Heart left ventricle (tissue), 16 donors: ENCODE measurements at regions not wholly inside any gene's neighbourhood (a gene's known extent, or its start where the extent isn't known, plus 50 kb on each side); places are given as distances from the start of the nearest gene placed in this dataset.

Source experiments
- ATAC-seq, 4 donors: fragments of 200-7000 bp; cut with Tn5 transposase; one replicate each; pipeline ENCODE4 v1.9.1; 2020 to 2022; ENCODE audit warnings: moderate library complexity in 4 of 4, mild to moderate bottlenecking in 3 of 4, moderate number of reproducible peaks in 1 of 4
- DNase-seq, 5 donors: peaks; one replicate each; pipeline ENCODE4 v3.0.0-alpha.2; 2020
- H3K27ac ChIP-seq, 12 donors: fragments of 200-600 bp; sonication (generic) in 4 of 12; one replicate each; pipeline versions ENCODE4 v1.5.0 to v1.8.0; 2016 to 2022; ENCODE audit warnings: mild to moderate bottlenecking in 2 of 12
- H3K27me3 ChIP-seq, 9 donors: fragments of 200-600 bp; sonication (generic) in 2 of 9; one replicate each; pipeline versions ENCODE4 v1.5.1 to v1.8.0; 2016 to 2022; ENCODE audit warnings: mild to moderate bottlenecking in 3 of 9
- H3K36me3 ChIP-seq, 9 donors: fragments of 200-600 bp; sonication (generic) in 2 of 9; one replicate each; pipeline versions ENCODE4 v1.5.0 to v1.8.0; 2018 to 2022; ENCODE audit warnings: mild to moderate bottlenecking in 2 of 9
- H3K4me1 ChIP-seq, 12 donors: fragments of 200-600 bp; sonication (generic) in 4 of 12; one replicate each; pipeline versions ENCODE4 v1.5.0 to v1.8.0; 2016 to 2022; ENCODE audit warnings: mild to moderate bottlenecking in 3 of 12
- H3K4me3 ChIP-seq, 12 donors: fragments of 200-600 bp; sonication (generic) in 4 of 12; one replicate each; pipeline versions ENCODE4 v1.5.0 to v1.8.0; 2017 to 2022; ENCODE audit warnings: mild to moderate bottlenecking in 9 of 12, moderate library complexity in 4 of 12
- H3K9me3 ChIP-seq, 12 donors: fragments of 200-600 bp; sonication (generic) in 4 of 12; one replicate each; pipeline versions ENCODE4 v1.5.0 to v1.8.0; 2016 to 2022; ENCODE audit warnings: mild to moderate bottlenecking in 1 of 12
- POLR2A ChIP-seq, 2 donors: fragments of 450-650 bp; IDR thresholded peaks; one replicate each; pipeline ENCODE4 v1.6.1; 2017; ENCODE audit warnings: antibody characterized with exemption in 2 of 2, mild to moderate bottlenecking in 2 of 2, moderate library complexity in 2 of 2
- WGBS, 4 donors: extraction: QIAGEN DNeasy Blood & Tissue Kit in 2 of 4; methylation state at CpG; one replicate each; pipeline versions ENCODE4 v1.1.5 to v1.1.7; 2013 to 2018; 5-methylcytosine and 5-hydroxymethylcytosine counted together
- intact Hi-C, 10 donors: fragments of 100-400 bp; cut with DNase I; formaldehyde crosslinking; loops; one replicate each; pipeline versions ENCODE4 v1.11.1 to v1.14.2; 2022
- TF ChIP-seq, protein P1 (sequence below), 12 donors: fragments of 200-600 bp; sonication (generic) in 4 of 12; IDR thresholded peaks; one replicate each; pipeline versions ENCODE4 v1.5.0 to v1.8.0; 2018 to 2022; ENCODE audit warnings: antibody characterized with exemption in 12 of 12, mild to moderate bottlenecking in 5 of 12
- donor health status: ischemic (EF 13 %, LVEDD 7.1; RV severe dilation, severe dysfunction).
- donor health status: healthy with polysubstance abuse.
- donor health status: DM: no; HTN: yes; CAD: no.
- donor health status: DM: no; HTN: no; CAD: no.
- donor health status: ischemic (EF 25% LVEDD 6.9; RV normal size, moderate dysfunction).
- donor health status: ischemic (EF 25% LVEDD 5.7; RV mildly dilated, moderate dysfunction).
- donor health status: healthy.
- donor health status: DM: yes; HTN: yes; CAD: no.
- donor health status: ischemic (EF 35%, LVEDD 5.7; RV mildly dilated, moderate dysfunction).
- donor health status: nonischemic (EF 11% LVEDD 7.7; RV severe dilation, severe dysfunction).
- donor health status: DM: yes; HTN: yes; CAD: no.
- donor health status: PGD.
- donor health status: ischemic (EF 29% LVEDD 5.4; RV normal size, mild dysfunction).
- donor health status: nonischemic (EF 23%, LVEDD 6.1; RV moderate dilation, normal function).

DNA sequence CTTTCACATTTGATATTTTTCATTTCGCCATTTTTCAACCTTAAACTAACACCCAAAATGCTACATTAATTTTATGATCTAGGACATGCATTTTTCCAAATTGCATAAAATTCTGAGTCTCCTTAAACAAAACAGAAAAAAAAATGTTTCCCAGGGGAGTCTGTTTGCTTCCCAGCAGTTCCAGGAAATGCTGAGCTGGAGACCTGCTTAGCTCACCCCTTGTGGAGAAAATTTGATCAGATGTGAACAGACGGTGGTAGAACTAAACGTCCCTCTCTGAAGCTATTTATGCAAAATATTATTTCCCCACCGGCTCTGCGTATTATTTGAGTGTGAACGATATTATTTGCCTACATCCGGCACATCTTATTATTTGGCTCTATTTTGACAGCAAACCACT lies 74.9 kb upstream of the AGAP1 start:
- ATAC-seq, result no peak
- TF ChIP-seq POLR2A (IDR thresholded peaks at IDR 0.05), result no peak
- TF ChIP-seq, protein P1, sequence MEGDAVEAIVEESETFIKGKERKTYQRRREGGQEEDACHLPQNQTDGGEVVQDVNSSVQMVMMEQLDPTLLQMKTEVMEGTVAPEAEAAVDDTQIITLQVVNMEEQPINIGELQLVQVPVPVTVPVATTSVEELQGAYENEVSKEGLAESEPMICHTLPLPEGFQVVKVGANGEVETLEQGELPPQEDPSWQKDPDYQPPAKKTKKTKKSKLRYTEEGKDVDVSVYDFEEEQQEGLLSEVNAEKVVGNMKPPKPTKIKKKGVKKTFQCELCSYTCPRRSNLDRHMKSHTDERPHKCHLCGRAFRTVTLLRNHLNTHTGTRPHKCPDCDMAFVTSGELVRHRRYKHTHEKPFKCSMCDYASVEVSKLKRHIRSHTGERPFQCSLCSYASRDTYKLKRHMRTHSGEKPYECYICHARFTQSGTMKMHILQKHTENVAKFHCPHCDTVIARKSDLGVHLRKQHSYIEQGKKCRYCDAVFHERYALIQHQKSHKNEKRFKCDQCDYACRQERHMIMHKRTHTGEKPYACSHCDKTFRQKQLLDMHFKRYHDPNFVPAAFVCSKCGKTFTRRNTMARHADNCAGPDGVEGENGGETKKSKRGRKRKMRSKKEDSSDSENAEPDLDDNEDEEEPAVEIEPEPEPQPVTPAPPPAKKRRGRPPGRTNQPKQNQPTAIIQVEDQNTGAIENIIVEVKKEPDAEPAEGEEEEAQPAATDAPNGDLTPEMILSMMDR (IDR thresholded peaks at IDR 0.05), result no peak
- H3K36me3 ChIP-seq, result no peaks in the 10 kb centered on the region

DNA sequence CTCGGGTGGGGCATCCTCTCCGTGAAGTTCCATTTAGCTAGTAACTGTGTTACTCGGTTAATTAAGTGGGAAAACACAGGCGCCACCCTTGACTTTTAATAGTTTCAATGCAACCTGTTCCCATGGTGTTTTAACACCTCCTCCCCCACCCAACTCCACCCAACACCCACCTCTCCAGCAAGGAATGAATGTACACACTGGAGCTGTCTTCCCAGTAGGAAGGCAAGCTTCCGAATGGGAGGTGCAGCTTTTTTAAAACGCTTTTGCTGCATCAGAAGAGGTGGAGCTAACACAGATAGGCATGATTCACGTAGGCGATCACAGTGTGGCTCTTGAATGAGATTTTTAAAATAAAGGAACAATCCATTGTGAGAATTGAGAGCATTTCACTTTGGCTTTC lies 73.8 kb upstream of the AGAP1 start:
- no peak overlapping the region for H3K4me3 ChIP-seq
- intact Hi-C loops, result loop anchor here in 2 of 10 donors (10.0 kb wide), 2 partner anchors 245 to 325 kb away; no protein-coding TSS in a partner anchor
- TF ChIP-seq POLR2A (IDR thresholded peaks at IDR 0.05), result no peak
- TF ChIP-seq, protein P1 (IDR thresholded peaks at IDR 0.05), result no peak
- no peaks in the 10 kb centered on the region for H3K36me3 ChIP-seq
- peaks cover 0 to 15% (median 3%) of the 10 kb centered on the region in 12 donors for H3K9me3 ChIP-seq
- ATAC-seq, result no peak
- peaks cover 0 to 18% (median 0%) of the 10 kb centered on the region in 12 donors for H3K4me1 ChIP-seq
- 84 to 88% (median 88%) methylated on average over 8 of the region's 8 CpGs for WGBS, 4 donors
- DNase-seq, result no peak
- no peak overlapping the region for H3K27ac ChIP-seq
- no peaks in the 10 kb centered on the region for H3K27me3 ChIP-seq

More for the DNA sequence above, 74.9 kb upstream of the AGAP1 start:
- Histone ChIP-seq H3K4me1 (peaks cover 0 to 22% (median 0%) of the 10 kb centered on the region in 12 donors), H3K9me3 (peaks cover 0 to 4% (median 0%) of the 10 kb centered on the region in 12 donors), H3K27me3 (no peaks in the 10 kb centered on the region), H3K27ac (no peak overlapping the region), H3K4me3 (no peak overlapping the region)
- WGBS, 4 donors, result 56 to 71% (median 66%) methylated on average over 7 of the region's 7 CpGs
- intact Hi-C loops, result loop anchor here in 1 of 10 donors (10.0 kb wide), 1 partner anchor 246 kb away; no protein-coding TSS in a partner anchor
- DNase-seq, result no peak

DNA sequence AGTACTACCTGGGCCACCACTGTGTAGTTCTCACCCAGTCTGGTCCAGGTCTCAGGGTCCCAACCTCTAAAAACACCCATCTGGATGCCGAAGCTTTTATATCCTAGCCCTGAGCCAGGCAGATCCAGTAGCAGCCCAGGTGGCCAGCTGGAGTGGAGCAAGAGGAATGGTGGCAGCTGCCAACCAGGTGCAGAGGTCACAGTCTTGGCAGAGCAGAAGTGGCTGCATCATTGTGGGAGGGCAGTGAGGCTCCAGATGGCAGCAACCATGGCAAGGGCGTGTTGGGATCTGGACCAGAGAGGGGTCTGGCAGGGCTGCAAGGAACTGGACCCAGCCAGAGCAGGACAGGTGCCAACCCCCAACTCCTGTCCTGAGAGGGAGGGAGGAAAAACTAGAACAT lies 72.2 kb upstream of the AGAP1 start:
- TF ChIP-seq, protein P1 (IDR thresholded peaks at IDR 0.05), result no peak
- no peak for TF ChIP-seq POLR2A (IDR thresholded peaks at IDR 0.05)
- no peak overlapping the region for H3K27ac ChIP-seq
- DNase-seq (peak in 2 of 5 donors; percentile 33 to 56), ATAC-seq (peak in 3 of 4 donors; percentile 52 to 77 (median 56))
- no peak overlapping the region for H3K4me3 ChIP-seq
- WGBS, 4 donors, result 51 to 64% (median 55%) methylated on average over 2 of the region's 2 CpGs
- H3K27me3 ChIP-seq, result no peaks in the 10 kb centered on the region
- intact Hi-C loops, result loop anchor here in 1 of 10 donors (10.0 kb wide), 1 partner anchor 323 kb away; no protein-coding TSS in a partner anchor
- peaks cover 0 to 18% (median 3%) of the 10 kb centered on the region in 12 donors for H3K9me3 ChIP-seq
- no peaks in the 10 kb centered on the region for H3K36me3 ChIP-seq
- H3K4me1 ChIP-seq, result peaks cover 0 to 17% (median 0%) of the 10 kb centered on the region in 12 donors

DNA sequence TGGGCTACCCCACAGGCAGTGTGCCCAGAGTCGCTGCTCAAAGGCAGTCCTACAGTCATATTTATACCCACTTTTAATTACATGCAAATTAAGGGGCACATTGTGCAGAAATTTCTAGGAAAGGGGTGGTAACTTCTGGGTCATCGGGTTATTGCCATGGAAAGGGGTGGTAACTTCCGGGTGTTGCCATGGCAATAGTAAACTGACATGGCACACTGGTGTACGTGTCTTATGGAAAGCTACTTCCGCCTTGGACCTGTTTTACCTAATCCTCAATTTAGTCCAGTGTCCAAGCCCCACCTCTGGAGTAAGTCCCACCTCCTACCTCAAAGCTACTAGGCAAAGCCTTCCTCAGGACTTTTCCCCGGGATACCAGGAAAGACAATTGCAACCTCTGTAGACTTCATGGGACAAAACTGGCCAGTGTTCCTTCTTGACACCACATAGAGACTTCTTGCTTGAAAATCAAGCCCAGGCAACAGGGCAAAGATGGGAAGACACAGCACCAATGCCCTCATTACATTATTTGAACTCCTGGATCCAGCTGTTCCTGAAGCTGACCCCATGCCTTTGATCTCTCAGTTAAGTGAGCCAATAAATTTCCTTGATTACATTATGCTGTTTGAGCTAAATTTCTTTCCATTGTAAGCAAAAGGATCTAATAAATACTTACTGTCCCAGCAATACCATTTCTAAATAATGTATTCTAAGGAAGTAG lies 63.3 kb upstream of the AGAP1 start:
- Histone ChIP-seq H3K27me3 (no peaks in the 10 kb centered on the region), H3K36me3 (no peaks in the 10 kb centered on the region), H3K4me1 (peaks cover 0 to 22% (median 17%) of the 10 kb centered on the region in 12 donors), H3K4me3 (no peak overlapping the region), H3K9me3 (no peaks in the 10 kb centered on the region), H3K27ac (no peak overlapping the region)
- 94 to 97% (median 95%) methylated on average over 6 of the region's 6 CpGs for WGBS, 4 donors
- no peak for ATAC-seq
- intact Hi-C loops, result loop anchor here in 8 of 10 donors (5.0 to 10.0 kb wide), 6 partner anchors 64 to 314 kb away; partner anchors contain the start of gene AGAP1 (in 1 of the 8)
- no peak for DNase-seq
- no peak for TF ChIP-seq POLR2A (IDR thresholded peaks at IDR 0.05)
- TF ChIP-seq, protein P1 (IDR thresholded peaks at IDR 0.05), result no peak
